OCI-LY7 (cell line): ENCODE measurements at regions not wholly inside any gene's neighbourhood (a gene's known extent, or its start where the extent isn't known, plus 50 kb on each side); places are given as distances from the start of the nearest gene placed in this dataset.

Experiments used
- BruUV-seq: library from RNA; stranded (reverse); fragments of 400-500 nt; replicated peaks from 2 replicates; lab custom pipeline; 2021; lab: Mats Ljungman, UMichigan
- CTCF ChIA-PET: fragments of 300-600 bp; sonication (Branson Sonifier 250); formaldehyde crosslinking; loops from one replicate; lab custom pipeline; 2022; ENCODE audit warnings: antibody characterized with exemption; ENCODE audit not compliant: unreplicated experiment; lab: Charles Lee
- POLR2A ChIA-PET: fragments of 300-600 bp; sonication (Branson Sonifier 250); formaldehyde crosslinking; loops from one replicate; lab custom pipeline; 2022; ENCODE audit warnings: antibody characterized with exemption; lab: Charles Lee
- DNase-seq: peaks from one replicate; pipeline ENCODE4 v3.0.0-alpha.2; 2015; ENCODE audit warnings: low spot score
- H2AFZ ChIP-seq: fragments of 200-600 bp; sonication (generic), shearing (Covaris generic); 2 replicates; pipeline ENCODE4 v1.6.1; 2014; ENCODE audit warnings: mild to moderate bottlenecking, antibody characterized with exemption, low read length, moderate library complexity
- H3K27ac ChIP-seq: fragments of 200-600 bp; sonication (generic); 2 replicates; pipeline ENCODE4 v1.5.1; 2014; ENCODE audit warnings: mixed run types, low read depth, mild to moderate bottlenecking, moderate library complexity, low read length, inconsistent platforms; ENCODE audit not compliant: poor library complexity, severe bottlenecking
- H3K36me3 ChIP-seq: fragments of 200-600 bp; sonication (generic); 2 replicates; pipeline ENCODE4 v1.6.1; 2014; ENCODE audit warnings: mild to moderate bottlenecking, antibody characterized with exemption, low read length, moderate library complexity, mixed read lengths; ENCODE audit not compliant: insufficient read depth
- H3K4me1 ChIP-seq: fragments of 200-600 bp; sonication (generic); 2 replicates; pipeline ENCODE4 v1.5.1; 2014; ENCODE audit warnings: mild to moderate bottlenecking, low read length; ENCODE audit not compliant: insufficient read depth, poor library complexity, severe bottlenecking
- H3K4me2 ChIP-seq: fragments of 200-600 bp; sonication (generic); 2 replicates; pipeline ENCODE4 v1.6.1; 2014; ENCODE audit warnings: mild to moderate bottlenecking, low read length
- H3K4me3 ChIP-seq: fragments of 200-600 bp; sonication (generic); 2 replicates; pipeline ENCODE4 v1.5.1; 2014; ENCODE audit warnings: mild to moderate bottlenecking, low read depth, low read length; ENCODE audit not compliant: poor library complexity, severe bottlenecking
- H3K79me2 ChIP-seq: fragments of 200-600 bp; sonication (generic); 2 replicates; pipeline ENCODE4 v1.6.1; 2016; ENCODE audit warnings: low read depth, mild to moderate bottlenecking, low read length, moderate library complexity, mixed read lengths; ENCODE audit not compliant: insufficient read depth
- H3K9me2 ChIP-seq: fragments of 200-600 bp; sonication (generic); 2 replicates; pipeline ENCODE4 v1.6.1; 2016; ENCODE audit warnings: mild to moderate bottlenecking, low read length, mixed read lengths; ENCODE audit not compliant: insufficient read depth
- H3K9me3 ChIP-seq: fragments of 200-600 bp; sonication (generic); 2 replicates; pipeline ENCODE4 v1.6.1; 2014; ENCODE audit warnings: mild to moderate bottlenecking, mixed run types, low read length, mixed read lengths
- H4K20me1 ChIP-seq: fragments of 200-600 bp; sonication (generic); 2 replicates; pipeline ENCODE4 v1.6.1; 2014; ENCODE audit warnings: mild to moderate bottlenecking, antibody characterized with exemption, low read length, moderate library complexity, mixed read lengths; ENCODE audit not compliant: insufficient read depth
- EZH2phosphoT487 ChIP-seq: fragments of 200-600 bp; sonication (generic); IDR thresholded peaks from 2 replicates; pipeline ENCODE4 v1.6.1; 2018; ENCODE audit warnings: low read depth, borderline replicate concordance, mild to moderate bottlenecking, mixed run types, antibody characterized with exemption, low read length, moderate library complexity, mixed read lengths
- intact Hi-C: fragments of 100-400 bp; cut with micrococcal nuclease; formaldehyde crosslinking; loops from one replicate; pipeline ENCODE4 v1.10.0; 2022; ENCODE audit not compliant: unreplicated experiment
- TF ChIP-seq, protein P1 (sequence below): fragments of 200-600 bp; sonication (generic); conservative IDR thresholded peaks from 2 replicates; pipeline ENCODE4 v1.5.1; 2014; ENCODE audit warnings: mild to moderate bottlenecking, antibody characterized with exemption, low read length, moderate library complexity, mixed read lengths

DNA sequence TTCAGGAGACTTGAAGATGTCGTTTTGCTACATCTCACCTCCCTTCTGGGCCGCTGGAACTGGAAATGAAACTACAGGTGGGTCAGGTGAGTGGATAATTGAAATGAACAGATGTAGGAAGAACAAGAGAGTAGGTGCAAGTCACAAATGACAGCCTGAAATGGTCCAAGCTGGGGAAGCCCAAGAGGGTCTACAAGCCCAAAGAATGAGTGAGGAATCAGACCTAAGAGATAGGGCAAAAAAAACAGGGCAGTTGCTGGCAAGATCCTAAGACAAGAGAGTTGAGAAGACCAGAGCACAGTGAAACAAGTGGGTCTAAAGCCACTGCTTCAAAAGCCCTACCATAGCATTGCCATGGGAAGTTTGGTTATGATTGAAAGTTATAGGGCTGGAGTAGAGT, 67.4 kb upstream of the SNRK start:
- Histone ChIP-seq H3K79me2 (no peaks in the 10 kb centered on the region), H3K36me3 (no peaks in the 10 kb centered on the region), H2AFZ (no peak overlapping the region), H3K9me3 (no peaks in the 10 kb centered on the region), H3K27ac (no peak overlapping the region), H3K9me2 (no peaks in the 10 kb centered on the region), H3K4me2 (no peak overlapping the region), H3K4me1 (no peaks in the 10 kb centered on the region), H4K20me1 (no peaks in the 10 kb centered on the region), H3K4me3 (no peak overlapping the region)
- BruUV-seq: no TSS peak
- ChIA-PET CTCF (no interaction called here), POLR2A (no interaction called here)
- TF ChIP-seq, protein P1, sequence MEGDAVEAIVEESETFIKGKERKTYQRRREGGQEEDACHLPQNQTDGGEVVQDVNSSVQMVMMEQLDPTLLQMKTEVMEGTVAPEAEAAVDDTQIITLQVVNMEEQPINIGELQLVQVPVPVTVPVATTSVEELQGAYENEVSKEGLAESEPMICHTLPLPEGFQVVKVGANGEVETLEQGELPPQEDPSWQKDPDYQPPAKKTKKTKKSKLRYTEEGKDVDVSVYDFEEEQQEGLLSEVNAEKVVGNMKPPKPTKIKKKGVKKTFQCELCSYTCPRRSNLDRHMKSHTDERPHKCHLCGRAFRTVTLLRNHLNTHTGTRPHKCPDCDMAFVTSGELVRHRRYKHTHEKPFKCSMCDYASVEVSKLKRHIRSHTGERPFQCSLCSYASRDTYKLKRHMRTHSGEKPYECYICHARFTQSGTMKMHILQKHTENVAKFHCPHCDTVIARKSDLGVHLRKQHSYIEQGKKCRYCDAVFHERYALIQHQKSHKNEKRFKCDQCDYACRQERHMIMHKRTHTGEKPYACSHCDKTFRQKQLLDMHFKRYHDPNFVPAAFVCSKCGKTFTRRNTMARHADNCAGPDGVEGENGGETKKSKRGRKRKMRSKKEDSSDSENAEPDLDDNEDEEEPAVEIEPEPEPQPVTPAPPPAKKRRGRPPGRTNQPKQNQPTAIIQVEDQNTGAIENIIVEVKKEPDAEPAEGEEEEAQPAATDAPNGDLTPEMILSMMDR: no peak
- TF ChIP-seq EZH2phosphoT487: no peak
- DNase-seq: no peak
- intact Hi-C loops: no loop called here

DNA sequence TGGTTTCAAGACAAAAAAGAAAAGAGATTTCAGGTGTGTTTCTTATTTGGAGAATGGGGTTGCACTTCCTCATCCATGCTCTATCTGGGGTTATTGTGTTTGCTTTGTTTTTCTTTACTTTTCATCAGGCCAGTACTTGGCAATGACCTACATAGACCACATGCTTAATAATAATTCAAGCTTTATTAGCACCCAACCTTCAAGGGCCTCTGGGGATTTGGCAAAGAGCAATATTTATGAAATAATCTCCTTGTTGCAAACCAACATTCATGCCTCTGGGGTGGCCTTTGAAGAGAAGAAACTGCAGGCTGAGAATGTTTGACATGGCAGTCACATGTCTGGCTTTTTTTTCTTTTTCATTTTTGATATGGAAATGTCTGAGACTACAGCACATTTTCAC, 68.2 kb upstream of the SNRK start:
- H3K9me2 ChIP-seq: no peaks in the 10 kb centered on the region
- no peak overlapping the region for H3K27ac ChIP-seq
- no peaks in the 10 kb centered on the region for H3K36me3 ChIP-seq
- intact Hi-C loops: no loop called here
- H4K20me1 ChIP-seq: no peaks in the 10 kb centered on the region
- no TSS peak for BruUV-seq
- POLR2A ChIA-PET: no interaction called here
- TF ChIP-seq, protein P1: no peak
- TF ChIP-seq EZH2phosphoT487: no peak
- H3K4me2 ChIP-seq: no peak overlapping the region
- no peaks in the 10 kb centered on the region for H3K79me2 ChIP-seq
- no peak for DNase-seq
- no peak overlapping the region for H3K4me3 ChIP-seq
- no peaks in the 10 kb centered on the region for H3K9me3 ChIP-seq
- H2AFZ ChIP-seq: no peak overlapping the region
- CTCF ChIA-PET: no interaction called here
- no peaks in the 10 kb centered on the region for H3K4me1 ChIP-seq

DNA sequence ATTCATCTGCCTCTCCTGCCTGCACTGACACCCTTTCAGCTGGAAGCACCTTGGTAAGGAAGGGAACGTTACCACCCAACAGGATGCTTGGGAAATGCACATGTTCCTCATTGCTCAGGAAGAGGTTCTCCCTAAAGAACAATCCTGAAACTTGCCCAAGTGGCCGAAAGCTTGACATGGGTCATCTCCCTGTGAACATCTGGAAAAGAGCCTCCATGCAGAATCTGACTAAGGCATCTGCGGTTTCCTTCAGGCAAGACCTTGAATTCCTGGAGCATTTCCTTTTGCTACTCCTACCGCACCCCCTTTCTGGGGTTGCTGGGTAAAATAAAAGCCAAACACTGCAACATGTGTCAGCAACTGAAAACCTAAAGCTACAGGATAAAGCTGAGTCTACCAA, 68.7 kb upstream of the SNRK start:
- intact Hi-C loops: no loop called here
- no TSS peak for BruUV-seq
- TF ChIP-seq, protein P1: no peak

More for the DNA sequence above, 68.7 kb upstream of the SNRK start:
- ChIA-PET POLR2A (no interaction called here), CTCF (no interaction called here)
- Histone ChIP-seq H3K4me1 (no peaks in the 10 kb centered on the region), H3K36me3 (no peaks in the 10 kb centered on the region), H3K79me2 (no peaks in the 10 kb centered on the region), H3K4me2 (no peak overlapping the region), H4K20me1 (no peaks in the 10 kb centered on the region), H3K27ac (no peak overlapping the region), H2AFZ (no peak overlapping the region), H3K4me3 (no peak overlapping the region), H3K9me2 (no peaks in the 10 kb centered on the region), H3K9me3 (no peaks in the 10 kb centered on the region)
- DNase-seq: no peak
